RWPE1 (cell line): ENCODE measurements at regions not wholly inside any gene's neighbourhood (a gene's known extent, or its start where the extent isn't known, plus 50 kb on each side); places are given as distances from the start of the nearest gene placed in this dataset.
A peak's percentile ranks its signal among the peaks of the same experiment; 100 is the strongest.

Source experiments
- CTCF ChIA-PET: fragments of 350-600 bp; sonication (Branson Sonifier 250); formaldehyde crosslinking; extraction: SDS; loops from one replicate; lab custom pipeline; 2021; lab: Yijun Ruan, JAX
- POLR2A ChIA-PET: fragments of 400-600 bp; formaldehyde crosslinking; extraction: SDS; loops from one replicate; lab custom pipeline; 2020; ENCODE audit warnings: antibody characterized with exemption; ENCODE audit not compliant: low non-redundant PET; lab: Yijun Ruan, JAX
- DNase-seq: peaks from one replicate; pipeline ENCODE4 v3.0.0; 2012; ENCODE audit warnings: low spot score
- H3K27ac ChIP-seq: fragments of 450-650 bp; 2 replicates; pipeline ENCODE4 v1.5.1; 2017
- TF ChIP-seq, protein P1 (sequence below): fragments of 450-650 bp; conservative IDR thresholded peaks from 2 replicates; pipeline ENCODE4 v1.5.1; 2017; ENCODE audit warnings: low read depth, mild to moderate bottlenecking

DNA sequence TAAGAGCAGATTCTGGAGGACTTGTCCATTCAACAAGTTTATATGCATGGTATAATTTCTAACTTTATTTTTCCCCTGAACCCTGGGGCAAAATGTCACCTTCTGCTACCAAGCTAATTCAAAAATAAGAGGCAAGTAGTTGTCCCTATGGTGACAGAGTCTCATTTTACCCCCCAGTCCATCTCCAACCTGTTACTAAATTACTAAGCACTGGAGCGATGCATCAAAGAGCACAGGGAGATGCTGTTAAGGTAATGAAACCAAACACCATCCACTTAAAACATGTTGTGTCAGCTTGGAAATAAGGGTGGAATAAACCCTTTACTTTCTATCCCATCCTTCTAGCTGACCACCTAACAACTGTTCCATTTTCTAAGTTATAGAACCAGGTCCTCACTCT lies 417.4 kb upstream of the ATP11B start:
- POLR2A ChIA-PET, result no interaction called here
- CTCF ChIA-PET, result no interaction called here
- no peak overlapping the region for H3K27ac ChIP-seq
- TF ChIP-seq, protein P1, sequence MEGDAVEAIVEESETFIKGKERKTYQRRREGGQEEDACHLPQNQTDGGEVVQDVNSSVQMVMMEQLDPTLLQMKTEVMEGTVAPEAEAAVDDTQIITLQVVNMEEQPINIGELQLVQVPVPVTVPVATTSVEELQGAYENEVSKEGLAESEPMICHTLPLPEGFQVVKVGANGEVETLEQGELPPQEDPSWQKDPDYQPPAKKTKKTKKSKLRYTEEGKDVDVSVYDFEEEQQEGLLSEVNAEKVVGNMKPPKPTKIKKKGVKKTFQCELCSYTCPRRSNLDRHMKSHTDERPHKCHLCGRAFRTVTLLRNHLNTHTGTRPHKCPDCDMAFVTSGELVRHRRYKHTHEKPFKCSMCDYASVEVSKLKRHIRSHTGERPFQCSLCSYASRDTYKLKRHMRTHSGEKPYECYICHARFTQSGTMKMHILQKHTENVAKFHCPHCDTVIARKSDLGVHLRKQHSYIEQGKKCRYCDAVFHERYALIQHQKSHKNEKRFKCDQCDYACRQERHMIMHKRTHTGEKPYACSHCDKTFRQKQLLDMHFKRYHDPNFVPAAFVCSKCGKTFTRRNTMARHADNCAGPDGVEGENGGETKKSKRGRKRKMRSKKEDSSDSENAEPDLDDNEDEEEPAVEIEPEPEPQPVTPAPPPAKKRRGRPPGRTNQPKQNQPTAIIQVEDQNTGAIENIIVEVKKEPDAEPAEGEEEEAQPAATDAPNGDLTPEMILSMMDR, result no peak
- no peak for DNase-seq

DNA sequence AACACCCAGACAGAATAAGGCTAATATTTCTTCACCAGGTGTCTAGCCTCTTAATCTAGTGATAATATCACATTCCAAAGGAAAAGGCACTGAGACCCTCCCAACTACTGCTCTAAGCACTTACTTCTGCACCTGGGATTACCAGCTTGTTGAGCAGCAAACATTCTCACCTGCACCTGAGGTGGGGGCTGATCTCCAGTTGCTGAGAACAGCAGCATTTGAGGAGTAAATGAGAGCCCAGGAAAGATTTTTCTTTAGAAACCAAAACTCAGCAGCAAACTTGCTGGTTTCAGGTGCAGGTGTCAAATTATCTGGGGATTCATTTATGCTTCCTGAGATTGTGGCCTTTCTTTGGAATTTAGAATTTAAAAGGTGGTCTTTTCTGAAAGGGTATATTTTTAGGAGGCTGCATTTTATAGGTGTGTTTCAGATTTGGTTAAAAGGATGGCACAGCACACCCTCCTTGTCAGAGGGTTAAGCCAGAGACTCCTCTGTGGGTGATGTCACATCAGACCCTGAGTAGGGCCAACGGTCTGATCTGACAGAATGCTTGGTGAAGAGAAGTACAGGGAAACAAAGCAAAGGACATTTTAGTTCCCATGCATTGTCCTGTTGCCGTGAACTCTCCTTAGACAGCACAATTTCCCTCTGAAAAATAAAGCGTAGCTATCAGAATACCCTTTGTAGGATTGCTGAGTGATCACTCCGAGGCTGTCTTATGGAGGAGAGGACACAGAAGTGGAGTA lies 411.0 kb upstream of the ATP11B start:
- TF ChIP-seq, protein P1, result no peak
- ChIA-PET POLR2A (no interaction called here), CTCF (interaction anchor here (0.6 kb wide), 1 partner anchor 76 kb away, joined by 3 read pairs; no protein-coding TSS in a partner anchor)
- H3K27ac ChIP-seq, result no peak overlapping the region
- no peak for DNase-seq

DNA sequence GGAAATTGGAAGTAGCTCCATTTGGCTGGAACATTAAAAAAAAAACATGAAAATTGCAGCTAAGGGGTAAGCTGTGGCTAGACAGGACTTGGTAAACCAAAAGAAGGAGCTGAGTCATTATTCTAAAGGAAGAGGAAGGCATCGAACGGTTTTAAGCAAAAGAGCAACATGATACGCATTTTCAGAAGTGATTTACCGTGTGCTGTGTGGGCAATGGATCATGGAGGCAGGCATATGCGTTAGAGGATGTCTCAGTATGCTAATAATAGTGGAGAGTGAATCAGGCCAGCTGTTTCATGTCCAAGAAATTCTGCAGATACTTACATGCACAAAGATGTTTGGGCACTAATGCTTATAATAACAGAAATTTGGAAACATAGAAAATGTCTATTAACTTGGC lies 409.1 kb upstream of the ATP11B start:
- CTCF ChIA-PET, result no interaction called here

DNA sequence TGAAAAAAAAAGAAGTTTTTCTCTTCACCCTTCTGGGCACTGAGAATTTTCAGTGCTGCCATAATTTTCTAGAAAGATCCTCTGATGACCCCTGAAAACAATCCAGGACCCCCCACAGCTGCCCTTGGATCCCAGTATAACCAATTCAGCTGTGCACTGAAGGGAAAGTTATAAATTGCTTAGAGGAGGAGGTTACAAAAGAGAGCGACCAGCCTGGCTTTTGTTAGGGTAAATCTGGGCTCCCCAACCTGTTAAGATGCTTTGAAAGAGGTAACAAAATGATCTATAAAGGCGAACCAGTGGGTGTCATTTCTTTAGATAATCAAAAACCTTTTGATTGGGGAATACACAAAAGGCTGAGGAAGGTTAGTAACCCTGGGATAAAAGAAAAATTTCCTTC lies 407.9 kb upstream of the ATP11B start:
- no peak for DNase-seq
- H3K27ac ChIP-seq, result no peak overlapping the region
- CTCF ChIA-PET, result no interaction called here
- TF ChIP-seq, protein P1, result no peak
- POLR2A ChIA-PET, result no interaction called here

More for the DNA sequence above, 409.1 kb upstream of the ATP11B start:
- POLR2A ChIA-PET, result no interaction called here
- peak overlapping the region; percentile 81 for H3K27ac ChIP-seq
- DNase-seq, result no peak
- TF ChIP-seq, protein P1, result no peak

DNA sequence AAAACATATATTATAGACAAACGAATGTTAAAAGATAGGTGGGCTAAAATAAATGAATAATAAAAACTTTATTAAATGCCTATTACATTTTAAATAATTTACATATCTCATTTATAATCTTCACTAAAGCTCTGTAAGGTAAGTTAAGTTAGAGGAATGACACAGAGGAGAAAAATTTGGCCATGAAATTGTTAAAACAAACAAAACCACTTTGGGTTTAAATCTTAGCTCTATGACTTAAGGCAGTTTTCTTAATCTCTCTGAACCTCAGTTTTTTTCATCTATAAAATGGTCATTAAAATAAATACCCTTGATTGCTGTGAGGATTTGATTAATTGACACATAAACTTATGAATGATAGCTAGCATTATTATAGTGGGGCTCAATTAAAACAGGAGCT lies 404.8 kb upstream of the ATP11B start:
- TF ChIP-seq, protein P1, result no peak
- CTCF ChIA-PET, result interaction anchor here (0.9 kb wide), 1 partner anchor 295 kb away, joined by 3 read pairs; no protein-coding TSS in a partner anchor

DNA sequence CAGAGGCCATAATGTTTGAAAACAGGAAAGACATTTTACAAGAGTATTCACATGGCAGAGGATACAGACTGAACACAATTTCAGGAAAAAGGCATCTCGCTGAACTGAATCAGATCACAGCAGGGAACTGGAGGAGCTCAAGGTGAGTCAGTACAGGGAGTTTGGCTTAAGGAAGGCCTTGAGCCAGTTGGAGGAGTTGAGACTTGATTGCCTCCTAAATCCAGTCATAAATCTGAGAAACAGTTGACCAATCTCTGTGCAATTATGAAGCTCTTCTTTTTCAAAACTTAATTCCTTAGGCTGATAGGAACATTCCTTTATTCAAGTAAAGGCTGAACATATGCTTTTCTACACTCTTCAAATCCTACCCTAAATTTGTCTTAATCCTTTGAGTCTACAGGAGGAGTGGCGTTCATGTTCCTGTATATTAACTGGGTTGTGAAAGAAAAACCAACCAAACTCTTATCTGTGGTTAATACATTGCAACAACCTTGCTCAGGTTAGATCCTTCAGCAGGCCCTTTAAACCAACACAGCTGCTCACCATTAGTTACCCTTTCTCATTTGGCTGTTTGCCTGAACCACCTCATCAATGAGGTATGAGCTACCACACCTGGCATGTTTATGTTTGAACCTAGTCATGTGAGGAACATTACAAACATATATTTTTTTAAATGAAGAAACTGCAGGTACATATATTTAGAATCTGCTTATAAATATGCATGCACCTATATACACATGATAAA lies 404.1 kb upstream of the ATP11B start:
- peak; percentile 85 for DNase-seq
- CTCF ChIA-PET, result interaction anchor here (0.9 kb wide), 1 partner anchor 294 kb away, joined by 3 read pairs; no protein-coding TSS in a partner anchor
- H3K27ac ChIP-seq, result peak overlapping the region; percentile 29
- TF ChIP-seq, protein P1, result no peak
- POLR2A ChIA-PET, result no interaction called here

More for the DNA sequence above, 404.8 kb upstream of the ATP11B start:
- no peak for DNase-seq
- POLR2A ChIA-PET, result no interaction called here
- peak overlapping the region; percentile 29; the same call in 1 of the 2 replicates for H3K27ac ChIP-seq
